ENCODE measurements at regions not wholly inside any gene's neighbourhood (a gene's known extent, or its start where the extent isn't known, plus 50 kb on each side); places are given as distances from the start of the nearest gene placed in this dataset.

DNA sequence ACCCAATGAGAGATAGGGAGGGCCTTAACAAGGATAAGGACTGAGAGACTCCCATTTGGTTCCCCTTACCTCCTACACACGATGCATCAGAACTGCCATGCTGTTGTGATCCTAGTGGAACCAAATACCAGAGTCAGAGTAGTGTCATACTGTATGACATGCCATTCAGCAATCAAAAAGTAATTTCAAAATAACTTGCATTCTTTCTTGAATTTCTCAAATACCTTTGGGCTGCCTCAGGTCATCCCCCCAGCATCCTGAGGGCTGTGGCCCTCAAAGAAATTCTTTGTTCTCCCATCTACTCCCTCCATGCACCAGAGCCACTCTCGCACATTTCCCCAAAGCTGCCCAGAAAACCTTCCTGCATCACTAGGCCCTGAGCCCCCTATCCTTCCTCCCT lies 68.9 kb upstream of the PPP2R3A start:
- TF ChIP-seq, protein P1, sequence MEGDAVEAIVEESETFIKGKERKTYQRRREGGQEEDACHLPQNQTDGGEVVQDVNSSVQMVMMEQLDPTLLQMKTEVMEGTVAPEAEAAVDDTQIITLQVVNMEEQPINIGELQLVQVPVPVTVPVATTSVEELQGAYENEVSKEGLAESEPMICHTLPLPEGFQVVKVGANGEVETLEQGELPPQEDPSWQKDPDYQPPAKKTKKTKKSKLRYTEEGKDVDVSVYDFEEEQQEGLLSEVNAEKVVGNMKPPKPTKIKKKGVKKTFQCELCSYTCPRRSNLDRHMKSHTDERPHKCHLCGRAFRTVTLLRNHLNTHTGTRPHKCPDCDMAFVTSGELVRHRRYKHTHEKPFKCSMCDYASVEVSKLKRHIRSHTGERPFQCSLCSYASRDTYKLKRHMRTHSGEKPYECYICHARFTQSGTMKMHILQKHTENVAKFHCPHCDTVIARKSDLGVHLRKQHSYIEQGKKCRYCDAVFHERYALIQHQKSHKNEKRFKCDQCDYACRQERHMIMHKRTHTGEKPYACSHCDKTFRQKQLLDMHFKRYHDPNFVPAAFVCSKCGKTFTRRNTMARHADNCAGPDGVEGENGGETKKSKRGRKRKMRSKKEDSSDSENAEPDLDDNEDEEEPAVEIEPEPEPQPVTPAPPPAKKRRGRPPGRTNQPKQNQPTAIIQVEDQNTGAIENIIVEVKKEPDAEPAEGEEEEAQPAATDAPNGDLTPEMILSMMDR (IDR thresholded peaks at IDR 0.05; ENCODE audit: low read depth, low read length): no peak
- TF ChIP-seq POLR2A (IDR thresholded peaks at IDR 0.05; ENCODE audit: extremely low read depth, insufficient read length) (no peak), MYC (IDR thresholded peaks at IDR 0.05; ENCODE audit: low read depth, low read length) (no peak)
- TF ChIP-seq, protein P2, sequence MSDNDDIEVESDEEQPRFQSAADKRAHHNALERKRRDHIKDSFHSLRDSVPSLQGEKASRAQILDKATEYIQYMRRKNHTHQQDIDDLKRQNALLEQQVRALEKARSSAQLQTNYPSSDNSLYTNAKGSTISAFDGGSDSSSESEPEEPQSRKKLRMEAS (IDR thresholded peaks at IDR 0.05; ENCODE audit: low read depth, low read length): no peak
